Adrenal gland (tissue), 9 donors: ENCODE measurements at regions not wholly inside any gene's neighbourhood (a gene's known extent, or its start where the extent isn't known, plus 50 kb on each side); places are given as distances from the start of the nearest gene placed in this dataset.
A peak's percentile ranks its signal among the peaks of the same experiment; 100 is the strongest.

Source experiments
- DNase-seq, 7 donors: peaks; one replicate each; pipeline ENCODE4 v3.0.0-alpha.2; 2019 to 2020
- H3K27ac ChIP-seq, 5 donors: fragments of 200-600 bp; sonication (generic) in 4 of 5; 1 replicate in 3 of 5; 2 replicates in 2 of 5; pipeline versions ENCODE4 v1.5.1 to v1.8.0; 2016 to 2020; ENCODE audit warnings: mild to moderate bottlenecking in 1 of 5
- H3K27me3 ChIP-seq: fragments of 200-600 bp; 2 replicates; pipeline ENCODE4 v1.8.0; 2021
- H3K36me3 ChIP-seq, 2 donors: fragments of 200-600 bp; replicated peaks in 1 of 2; 1 replicate in 1 of 2; 2 replicates in 1 of 2; pipeline versions ENCODE4 v1.5.1 to v1.8.0; 2018 to 2022
- H3K4me1 ChIP-seq, 2 donors: fragments of 200-600 bp; replicated peaks in 1 of 2; 1 replicate in 1 of 2; 2 replicates in 1 of 2; pipeline versions ENCODE4 v1.5.1 to v1.8.0; 2018 to 2021
- H3K4me3 ChIP-seq, 4 donors: fragments of 200-600 bp; sonication (generic) in 3 of 4; one replicate each; pipeline ENCODE4 v1.5.1; 2016 to 2018
- H3K9me3 ChIP-seq, 3 donors: fragments of 200-600 bp; sonication (generic) in 1 of 3; replicated peaks in 1 of 3; 1 replicate in 2 of 3; 2 replicates in 1 of 3; pipeline versions ENCODE4 v1.5.1 to v1.8.0; 2016 to 2021
- CTCF ChIP-seq, 6 experiments: fragments of 450-650 bp in 4 of 6; fragments of 200-600 bp in 2 of 6; sonication (generic) in 1 of 6; IDR thresholded peaks; 1 replicate in 5 of 6; 2 replicates in 1 of 6; pipeline versions ENCODE4 v1.5.1 to v1.8.0; 2016 to 2021; ENCODE audit warnings: antibody characterized with exemption in 6 of 6, mild to moderate bottlenecking in 2 of 6, moderate library complexity in 1 of 6
- POLR2A ChIP-seq, 2 donors: fragments of 450-650 bp; IDR thresholded peaks; one replicate each; pipeline ENCODE4 v1.6.1; 2017; ENCODE audit warnings: antibody characterized with exemption in 2 of 2, mild to moderate bottlenecking in 2 of 2, moderate library complexity in 1 of 2
- WGBS, 4 donors: extraction: QIAGEN DNeasy Blood & Tissue Kit in 2 of 4; methylation state at CpG; one replicate each; pipeline versions ENCODE4 v1.1.5 to v1.1.7; 2013 to 2017; 5-methylcytosine and 5-hydroxymethylcytosine counted together
- intact Hi-C, 2 donors: fragments of 100-400 bp; cut with DNase I; formaldehyde crosslinking; loops; one replicate each; pipeline versions ENCODE4 v1.14.1 to v1.15.0; 2022 to 2023
- donor health status: healthy with polysubstance abuse.
- donor health status: Bipolar disorder and iron deficiency.
- donor health status: DM: yes; HTN: yes; CAD: no.
- donor health status: DM: no; HTN: no; CAD: no.
- donor health status: DM: no; HTN: no; CAD: no.

GRCh38 chr5:116795189-116795588, 220.6 kb upstream of the SEMA6A start:
- Histone ChIP-seq H3K27ac (no peak overlapping the region), H3K9me3 (no peaks in the 10 kb centered on the region), H3K36me3 (no peaks in the 10 kb centered on the region), H3K4me1 (no peaks in the 10 kb centered on the region), H3K27me3 (no peaks in the 10 kb centered on the region), H3K4me3 (no peak overlapping the region)
- no peak for DNase-seq
- TF ChIP-seq CTCF (IDR thresholded peaks at IDR 0.05) (no peak), POLR2A (IDR thresholded peaks at IDR 0.05) (no peak)
- WGBS, 4 donors = 76 to 87% (median 85%) methylated on average over 2 of the region's 2 CpGs
- intact Hi-C loops = no loop called here

GRCh38 chr5:116789522-116789921, 214.9 kb upstream of the SEMA6A start:
- DNase-seq = no peak
- Histone ChIP-seq H3K27ac (peak overlapping the region in 1 of 5 donors; percentile 25), H3K27me3 (no peaks in the 10 kb centered on the region), H3K36me3 (no peaks in the 10 kb centered on the region), H3K4me3 (no peak overlapping the region), H3K4me1 (no peaks in the 10 kb centered on the region), H3K9me3 (no peaks in the 10 kb centered on the region)
- intact Hi-C loops = no loop called here
- 75 to 90% (median 85%) methylated on average over 1 of the region's 1 CpG for WGBS, 4 donors
- TF ChIP-seq CTCF (IDR thresholded peaks at IDR 0.05) = no peak
- no peak for TF ChIP-seq POLR2A (IDR thresholded peaks at IDR 0.05)

- Histone ChIP-seq H3K4me1 (no peaks in the 10 kb centered on the region), H3K36me3 (no peaks in the 10 kb centered on the region), H3K27ac (peak overlapping the region in 1 of 5 donors; percentile 54), H3K9me3 (no peaks in the 10 kb centered on the region), H3K4me3 (no peak overlapping the region), H3K27me3 (no peaks in the 10 kb centered on the region)
- TF ChIP-seq POLR2A (IDR thresholded peaks at IDR 0.05) (no peak), CTCF (IDR thresholded peaks at IDR 0.05) (peak in 2 of 6 experiments; percentile 9 to 13)
- 44 to 65% (median 54%) methylated on average over 4 of the region's 4 CpGs for WGBS, 4 donors
- DNase-seq = peak in 4 of 7 donors; percentile 11 to 62 (median 16)
- intact Hi-C loops = no loop called here
Measured at GRCh38 chr5:116788851-116789403, 214.3 kb upstream of the SEMA6A start.

GRCh38 chr5:116787570-116787969, 212.9 kb upstream of the SEMA6A start:
- Histone ChIP-seq H3K9me3 (no peaks in the 10 kb centered on the region), H3K4me1 (no peaks in the 10 kb centered on the region), H3K4me3 (no peak overlapping the region), H3K36me3 (no peaks in the 10 kb centered on the region), H3K27ac (no peak overlapping the region), H3K27me3 (no peaks in the 10 kb centered on the region)
- WGBS, 4 donors = 83 to 90% (median 89%) methylated on average over 2 of the region's 2 CpGs
- no peak for TF ChIP-seq CTCF (IDR thresholded peaks at IDR 0.05)
- TF ChIP-seq POLR2A (IDR thresholded peaks at IDR 0.05) = no peak
- no peak for DNase-seq
- intact Hi-C loops = no loop called here
